HG03432 (cell line): ENCODE measurements at regions not wholly inside any gene's neighbourhood (a gene's known extent, or its start where the extent isn't known, plus 50 kb on each side); places are given as distances from the start of the nearest gene placed in this dataset.
A peak's percentile ranks its signal among the peaks of the same experiment; 100 is the strongest.
"Not testable (repeated sequence)": the region's sequence is repeated elsewhere in the genome, so short reads cannot be mapped to it uniquely, and the experiment has no call there.

Experiments used
- ATAC-seq: cut with Tn5 transposase; IDR thresholded peaks from one replicate; pipeline ENCODE4 v1.9.1; 2021; ENCODE audit warnings: mild to moderate bottlenecking, moderate library complexity; ENCODE audit not compliant: unreplicated experiment

GRCh38 chr18:7178568-7178967 lies 52.3 kb upstream of the LRRC30 start:
- not testable (repeated sequence) for ATAC-seq

GRCh38 chr18:7177116-7177744 lies 53.7 kb upstream of the LRRC30 start:
- peak; percentile 67 for ATAC-seq

GRCh38 chr18:7174344-7175095 lies 56.4 kb upstream of the LRRC30 start:
- no peak for ATAC-seq

GRCh38 chr18:7173216-7173615 lies 55.6 kb upstream of the LAMA1 start:
- no peak for ATAC-seq

- no peak for ATAC-seq
Observed at GRCh38 chr18:7172611-7173010, 55.0 kb upstream of the LAMA1 start.

- ATAC-seq: no peak
Observed at GRCh38 chr18:7170292-7170691, 52.7 kb upstream of the LAMA1 start.

- ATAC-seq: no peak
Observed at GRCh38 chr18:7169601-7170000, 52.0 kb upstream of the LAMA1 start.

- ATAC-seq: no peak
Observed at GRCh38 chr18:7168408-7168807, 50.8 kb upstream of the LAMA1 start.
